GM10248 (cell line): ENCODE measurements at regions not wholly inside any gene's neighbourhood (a gene's known extent, or its start where the extent isn't known, plus 50 kb on each side); places are given as distances from the start of the nearest gene placed in this dataset.
"Not testable (repeated sequence)": the region's sequence is repeated elsewhere in the genome, so short reads cannot be mapped to it uniquely, and the experiment has no call there.

ENCODE experiments used
- CTCF ChIA-PET: fragments of 300-600 bp; sonication (Branson Sonifier 250); formaldehyde crosslinking; extraction: SDS; loops from one replicate; lab custom pipeline; 2021; ENCODE audit warnings: antibody characterized with exemption; lab: Yijun Ruan, JAX
- POLR2A ChIA-PET: fragments of 350-650 bp; sonication (Branson Sonifier 250); formaldehyde crosslinking; extraction: SDS; loops from one replicate; lab custom pipeline; 2020; ENCODE audit warnings: antibody characterized with exemption; lab: Yijun Ruan, JAX
- DNase-seq: peaks from one replicate; pipeline ENCODE4 v3.0.0; 2012; ENCODE audit errors: extremely low spot score
- TF ChIP-seq, protein P1 (sequence below): IDR thresholded peaks from 2 replicates; pipeline ENCODE4 v1.5.1; 2012; ENCODE audit warnings: mild to moderate bottlenecking, low read depth; ENCODE audit errors: extremely low read depth, missing control alignments, control extremely low read depth

DNA sequence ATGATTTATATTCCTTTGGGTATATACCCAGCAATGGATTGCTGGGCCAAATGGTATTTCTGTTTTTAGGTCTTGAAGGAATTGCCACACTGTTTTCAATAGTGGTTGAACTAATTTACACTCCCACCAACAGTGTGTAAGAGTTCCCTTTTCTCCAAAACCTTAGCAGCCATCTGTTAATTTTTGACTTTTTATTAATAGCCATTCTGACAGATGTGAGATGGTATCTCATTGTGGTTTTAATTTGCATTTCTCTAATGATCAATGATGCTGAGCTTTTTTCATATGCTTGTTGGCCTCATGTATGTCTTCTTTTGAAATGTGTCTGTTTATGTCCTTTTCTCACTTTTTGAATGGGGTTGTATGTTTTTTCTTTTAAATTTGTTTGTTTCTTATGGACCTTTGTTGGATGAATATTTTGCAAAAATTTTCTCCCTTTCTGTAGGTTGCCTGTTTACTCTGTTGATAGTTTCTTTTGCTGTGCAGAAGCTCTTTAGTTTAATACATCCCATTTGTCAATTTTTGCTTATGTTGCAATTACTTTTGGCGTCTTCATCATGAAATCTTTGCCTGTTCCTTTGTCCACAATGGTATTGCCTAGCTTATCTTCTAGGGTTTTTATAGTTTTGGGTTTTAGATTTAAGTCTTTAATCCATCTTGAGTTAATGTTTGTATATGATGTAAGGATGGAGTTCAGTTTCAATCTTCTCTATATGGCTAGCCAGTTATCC, 119.7 kb upstream of the XIRP2 start:
- ChIA-PET POLR2A (no interaction called here), CTCF (no interaction called here)
- TF ChIP-seq, protein P1, sequence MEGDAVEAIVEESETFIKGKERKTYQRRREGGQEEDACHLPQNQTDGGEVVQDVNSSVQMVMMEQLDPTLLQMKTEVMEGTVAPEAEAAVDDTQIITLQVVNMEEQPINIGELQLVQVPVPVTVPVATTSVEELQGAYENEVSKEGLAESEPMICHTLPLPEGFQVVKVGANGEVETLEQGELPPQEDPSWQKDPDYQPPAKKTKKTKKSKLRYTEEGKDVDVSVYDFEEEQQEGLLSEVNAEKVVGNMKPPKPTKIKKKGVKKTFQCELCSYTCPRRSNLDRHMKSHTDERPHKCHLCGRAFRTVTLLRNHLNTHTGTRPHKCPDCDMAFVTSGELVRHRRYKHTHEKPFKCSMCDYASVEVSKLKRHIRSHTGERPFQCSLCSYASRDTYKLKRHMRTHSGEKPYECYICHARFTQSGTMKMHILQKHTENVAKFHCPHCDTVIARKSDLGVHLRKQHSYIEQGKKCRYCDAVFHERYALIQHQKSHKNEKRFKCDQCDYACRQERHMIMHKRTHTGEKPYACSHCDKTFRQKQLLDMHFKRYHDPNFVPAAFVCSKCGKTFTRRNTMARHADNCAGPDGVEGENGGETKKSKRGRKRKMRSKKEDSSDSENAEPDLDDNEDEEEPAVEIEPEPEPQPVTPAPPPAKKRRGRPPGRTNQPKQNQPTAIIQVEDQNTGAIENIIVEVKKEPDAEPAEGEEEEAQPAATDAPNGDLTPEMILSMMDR: no peak
- no peak for DNase-seq

DNA sequence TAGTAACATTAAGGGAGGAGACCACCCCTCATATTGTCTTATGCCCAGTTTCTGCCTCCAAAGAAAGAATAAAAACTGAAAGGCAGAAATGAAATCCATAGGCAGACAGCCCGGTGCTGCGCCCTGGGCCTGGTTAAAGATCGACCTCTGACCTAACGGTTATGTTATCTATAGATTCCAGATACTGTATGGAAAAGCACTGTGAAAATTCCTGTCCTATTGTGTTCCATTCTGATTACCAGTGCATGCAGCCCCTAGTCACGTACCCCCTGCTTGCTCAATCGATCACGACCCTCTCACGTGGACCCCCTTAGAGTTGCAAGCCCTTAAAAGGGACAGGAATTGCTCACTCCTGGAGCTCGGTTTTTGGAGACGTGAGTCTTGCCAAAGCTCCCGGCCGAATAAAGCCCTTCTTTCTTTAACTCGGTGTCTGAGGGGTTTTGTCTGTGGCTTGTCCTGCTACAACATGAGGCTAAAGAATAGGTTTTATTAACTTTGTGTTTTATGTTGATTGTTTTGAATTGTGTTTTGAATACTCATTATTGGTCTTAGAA, 121.4 kb upstream of the XIRP2 start:
- DNase-seq, POLR2A ChIA-PET: not testable (repeated sequence)
- CTCF ChIA-PET: interaction anchor here (1.9 kb wide), 1 partner anchor 9 kb away, joined by 5 read pairs; no protein-coding TSS in a partner anchor

DNA sequence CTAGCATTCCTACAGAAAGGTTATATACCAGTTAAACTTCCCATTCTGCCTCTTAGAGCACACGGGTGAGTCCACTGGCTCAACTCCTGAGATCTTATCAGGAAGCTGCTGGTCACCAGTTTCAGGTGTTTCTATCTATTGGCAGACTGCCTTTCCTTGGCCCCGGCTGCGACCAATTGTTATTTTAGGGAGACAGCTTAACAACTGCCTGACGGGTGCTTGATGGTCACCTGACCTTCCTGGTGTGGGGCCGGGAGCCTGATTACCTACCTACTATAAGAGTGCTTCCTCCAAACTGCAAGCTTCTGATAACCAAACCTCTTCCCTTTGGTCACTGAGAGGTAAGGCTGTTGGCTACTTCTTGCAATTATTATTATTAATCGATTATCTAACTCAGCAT, 122.1 kb upstream of the XIRP2 start:
- ChIA-PET CTCF (interaction anchor here (1.3 to 1.9 kb wide), 2 partner anchors 9 to 16 kb away, joined by 3 to 5 read pairs; no protein-coding TSS in a partner anchor), POLR2A (no interaction called here)
- TF ChIP-seq, protein P1: no peak
- DNase-seq: no peak

DNA sequence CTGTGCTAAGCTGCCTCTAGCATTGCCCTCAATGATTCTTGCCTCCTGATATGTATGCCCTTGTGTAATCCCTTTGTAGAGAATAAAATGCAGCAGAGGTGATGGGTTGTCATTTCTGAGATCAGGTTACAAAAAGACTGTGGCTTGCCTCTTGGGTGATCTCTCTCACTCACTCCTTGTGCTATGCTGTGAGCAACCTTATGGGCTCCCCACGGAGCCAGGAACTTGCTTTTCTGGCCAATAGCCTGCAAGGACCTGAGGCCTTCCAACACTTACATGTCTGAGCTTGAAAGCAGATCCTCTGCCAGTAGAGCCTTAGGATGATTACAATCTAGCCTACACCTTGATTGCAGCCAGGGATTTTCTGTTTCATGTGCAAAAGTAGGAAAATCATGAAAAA, 123.1 kb upstream of the XIRP2 start:
- CTCF ChIA-PET: interaction anchor here (1.3 kb wide), 1 partner anchor 17 kb away, joined by 3 read pairs; no protein-coding TSS in a partner anchor
- TF ChIP-seq, protein P1: no peak
- POLR2A ChIA-PET: no interaction called here
- DNase-seq: no peak

DNA sequence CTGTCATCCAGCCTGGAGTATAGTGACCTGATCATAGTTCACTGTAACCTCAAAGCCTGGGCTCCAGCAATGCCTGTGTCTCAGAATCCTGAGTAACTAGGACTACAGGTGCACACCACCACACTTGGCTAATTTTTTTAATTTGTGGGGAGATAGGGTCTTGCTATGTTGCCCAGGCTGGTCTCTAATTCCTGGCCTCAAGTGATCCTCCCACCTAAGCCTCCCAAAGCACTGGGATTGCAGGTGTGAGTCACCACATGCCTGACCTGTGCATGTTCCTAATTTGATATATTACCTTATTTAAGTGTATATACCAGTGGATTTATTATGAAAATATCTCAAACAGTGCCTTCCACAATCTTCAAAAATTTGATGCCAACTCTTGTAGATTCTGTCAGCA, 123.6 kb upstream of the XIRP2 start:
- ChIA-PET CTCF (interaction anchor here (1.3 kb wide), 1 partner anchor 18 kb away, joined by 3 read pairs; no protein-coding TSS in a partner anchor), POLR2A (no interaction called here)
- no peak for DNase-seq
- TF ChIP-seq, protein P1: no peak

DNA sequence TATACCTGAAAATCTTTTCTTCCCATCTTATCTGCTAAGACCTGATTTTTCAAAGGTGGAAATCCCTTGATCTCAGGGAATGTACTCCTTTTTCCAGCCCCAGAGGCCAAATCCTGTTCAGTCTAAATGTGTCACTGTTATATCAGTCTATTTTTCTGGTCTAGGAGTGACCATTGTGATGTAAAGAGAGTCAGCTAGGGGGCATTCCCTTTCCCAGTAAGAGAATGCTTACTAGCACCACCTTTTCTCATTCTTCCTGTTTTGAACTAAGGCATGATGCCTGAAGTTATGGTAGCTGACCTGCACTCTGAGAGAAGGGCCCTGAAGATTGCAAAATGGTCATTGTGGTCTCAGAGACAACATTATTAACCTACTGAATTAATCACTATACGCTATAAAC, 124.1 kb upstream of the XIRP2 start:
- POLR2A ChIA-PET: no interaction called here
- no peak for DNase-seq
- CTCF ChIA-PET: no interaction called here
- TF ChIP-seq, protein P1: no peak

DNA sequence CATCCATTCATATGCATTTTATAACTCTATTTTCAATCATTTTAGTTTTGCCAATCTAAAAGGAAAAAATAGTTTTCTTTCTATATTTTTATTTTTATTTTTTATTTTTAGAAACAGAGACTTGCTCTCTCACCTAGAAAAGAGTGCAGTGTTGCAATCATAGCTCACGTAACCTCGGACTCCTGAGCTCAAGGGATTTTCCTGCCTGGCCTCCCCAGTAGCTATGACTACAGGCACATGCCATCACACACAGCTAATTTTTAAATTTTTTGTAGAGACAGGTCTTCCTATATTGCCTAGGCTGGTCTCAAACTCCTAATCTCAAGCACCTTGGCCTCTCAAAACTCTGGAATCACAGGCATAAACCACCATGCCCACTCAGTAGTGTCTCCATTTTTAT, 125.5 kb upstream of the XIRP2 start:
- POLR2A ChIA-PET: no interaction called here

More for the DNA sequence above, 125.5 kb upstream of the XIRP2 start:
- no peak for DNase-seq
- TF ChIP-seq, protein P1: no peak
- CTCF ChIA-PET: no interaction called here
